ENCODE measurements at regions not wholly inside any gene's neighbourhood (a gene's known extent, or its start where the extent isn't known, plus 50 kb on each side); places are given as distances from the start of the nearest gene placed in this dataset.

DNA sequence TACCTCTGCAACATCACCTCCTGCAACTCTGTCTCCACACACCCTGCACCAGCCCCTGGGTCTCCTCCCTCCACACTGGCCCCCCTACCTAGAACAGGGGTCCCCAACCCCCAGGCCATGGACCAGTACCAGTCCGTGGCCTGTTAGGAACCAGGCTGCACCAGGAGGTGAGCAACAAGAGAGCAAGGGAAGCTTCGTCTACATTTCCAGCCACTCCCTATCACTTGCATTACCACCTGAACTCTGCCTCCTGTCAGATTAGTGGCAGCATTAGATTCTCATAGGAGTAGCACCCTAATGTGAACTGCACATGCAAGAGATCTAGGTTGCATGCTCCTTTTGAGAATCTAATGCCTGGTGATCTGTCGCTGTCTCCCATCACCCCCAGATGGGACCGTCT is 108.8 kb upstream of the WDR11 start:
- Histone ChIP-seq H3K9me3 (no peaks in the 10 kb centered on the region), H3K36me3 (no peaks in the 10 kb centered on the region), H3K27me3 (peaks cover 2% of the 10 kb centered on the region), H3K4me1 (no peaks in the 10 kb centered on the region), H3K27ac (no peak overlapping the region), H3K4me3 (no peak overlapping the region)
- 82% methylated on average over 4 of the region's 4 CpGs; no CpG with 5 or more reads in 1 of the 2 donors for WGBS, 2 donors (ENCODE audit: low coverage in 1 of 2)
- no peak for DNase-seq
- in situ Hi-C loops (cut with MboI; ENCODE audit: low pct_ligation_motif_present in 1 of 4, low pct_unique_long_range_greater_than_20kb in 1 of 4, low sequenced_read_pairs in 3 of 4) (loop anchor here in 1 of 4 donors (25.0 kb wide), 1 partner anchor 330 kb away; no protein-coding TSS in a partner anchor), intact Hi-C loops (cut with DNase I; ENCODE audit: low total_unique reads) (no loop called here)
- no peak for TF ChIP-seq EP300 (IDR thresholded peaks at IDR 0.05; ENCODE audit: low read depth)
- no peak for TF ChIP-seq POLR2AphosphoS5 (IDR thresholded peaks at IDR 0.05)

DNA sequence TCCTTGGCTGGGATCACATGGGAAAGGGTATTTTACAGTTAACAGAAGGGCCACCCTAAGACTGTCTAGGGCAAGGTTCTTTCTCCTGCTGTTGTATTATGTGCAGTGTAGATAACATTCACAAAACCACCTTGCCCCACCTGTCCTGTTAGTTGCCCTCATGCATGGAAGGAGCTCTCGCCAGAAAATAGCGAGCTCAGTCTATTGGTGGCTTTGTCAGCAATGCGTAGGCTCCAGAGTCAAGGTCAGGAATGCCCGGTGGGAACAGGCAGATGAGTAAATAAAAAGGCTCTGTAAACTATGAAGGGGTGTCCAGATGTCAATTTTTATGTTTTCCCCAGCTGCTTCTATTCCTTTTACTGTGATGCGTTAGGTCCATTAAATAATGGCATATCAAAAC is 107.1 kb upstream of the WDR11 start:
- intact Hi-C loops (cut with DNase I; ENCODE audit: low total_unique reads) (no loop called here), in situ Hi-C loops (cut with MboI; ENCODE audit: low pct_ligation_motif_present in 1 of 4, low pct_unique_long_range_greater_than_20kb in 1 of 4, low sequenced_read_pairs in 3 of 4) (loop anchor here in 1 of 4 donors (25.0 kb wide), 1 partner anchor 332 kb away; no protein-coding TSS in a partner anchor)
- H3K4me3 ChIP-seq, result no peak overlapping the region
- TF ChIP-seq, protein P1, sequence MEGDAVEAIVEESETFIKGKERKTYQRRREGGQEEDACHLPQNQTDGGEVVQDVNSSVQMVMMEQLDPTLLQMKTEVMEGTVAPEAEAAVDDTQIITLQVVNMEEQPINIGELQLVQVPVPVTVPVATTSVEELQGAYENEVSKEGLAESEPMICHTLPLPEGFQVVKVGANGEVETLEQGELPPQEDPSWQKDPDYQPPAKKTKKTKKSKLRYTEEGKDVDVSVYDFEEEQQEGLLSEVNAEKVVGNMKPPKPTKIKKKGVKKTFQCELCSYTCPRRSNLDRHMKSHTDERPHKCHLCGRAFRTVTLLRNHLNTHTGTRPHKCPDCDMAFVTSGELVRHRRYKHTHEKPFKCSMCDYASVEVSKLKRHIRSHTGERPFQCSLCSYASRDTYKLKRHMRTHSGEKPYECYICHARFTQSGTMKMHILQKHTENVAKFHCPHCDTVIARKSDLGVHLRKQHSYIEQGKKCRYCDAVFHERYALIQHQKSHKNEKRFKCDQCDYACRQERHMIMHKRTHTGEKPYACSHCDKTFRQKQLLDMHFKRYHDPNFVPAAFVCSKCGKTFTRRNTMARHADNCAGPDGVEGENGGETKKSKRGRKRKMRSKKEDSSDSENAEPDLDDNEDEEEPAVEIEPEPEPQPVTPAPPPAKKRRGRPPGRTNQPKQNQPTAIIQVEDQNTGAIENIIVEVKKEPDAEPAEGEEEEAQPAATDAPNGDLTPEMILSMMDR (IDR thresholded peaks at IDR 0.05), result no peak
- TF ChIP-seq EP300 (IDR thresholded peaks at IDR 0.05; ENCODE audit: low read depth), result no peak
- TF ChIP-seq POLR2AphosphoS5 (IDR thresholded peaks at IDR 0.05), result no peak
- no peak for TF ChIP-seq POLR2A (IDR thresholded peaks at IDR 0.05)
- peaks cover 6% of the 10 kb centered on the region for H3K27me3 ChIP-seq
- 78 to 80% methylated on average over 4 to 5 of the region's 5 CpGs for WGBS, 2 donors (ENCODE audit: low coverage in 1 of 2)
- no peak overlapping the region for H3K27ac ChIP-seq
- DNase-seq, result no peak
- H3K36me3 ChIP-seq, result no peaks in the 10 kb centered on the region
- no peaks in the 10 kb centered on the region for H3K9me3 ChIP-seq
- no peaks in the 10 kb centered on the region for H3K4me1 ChIP-seq

DNA sequence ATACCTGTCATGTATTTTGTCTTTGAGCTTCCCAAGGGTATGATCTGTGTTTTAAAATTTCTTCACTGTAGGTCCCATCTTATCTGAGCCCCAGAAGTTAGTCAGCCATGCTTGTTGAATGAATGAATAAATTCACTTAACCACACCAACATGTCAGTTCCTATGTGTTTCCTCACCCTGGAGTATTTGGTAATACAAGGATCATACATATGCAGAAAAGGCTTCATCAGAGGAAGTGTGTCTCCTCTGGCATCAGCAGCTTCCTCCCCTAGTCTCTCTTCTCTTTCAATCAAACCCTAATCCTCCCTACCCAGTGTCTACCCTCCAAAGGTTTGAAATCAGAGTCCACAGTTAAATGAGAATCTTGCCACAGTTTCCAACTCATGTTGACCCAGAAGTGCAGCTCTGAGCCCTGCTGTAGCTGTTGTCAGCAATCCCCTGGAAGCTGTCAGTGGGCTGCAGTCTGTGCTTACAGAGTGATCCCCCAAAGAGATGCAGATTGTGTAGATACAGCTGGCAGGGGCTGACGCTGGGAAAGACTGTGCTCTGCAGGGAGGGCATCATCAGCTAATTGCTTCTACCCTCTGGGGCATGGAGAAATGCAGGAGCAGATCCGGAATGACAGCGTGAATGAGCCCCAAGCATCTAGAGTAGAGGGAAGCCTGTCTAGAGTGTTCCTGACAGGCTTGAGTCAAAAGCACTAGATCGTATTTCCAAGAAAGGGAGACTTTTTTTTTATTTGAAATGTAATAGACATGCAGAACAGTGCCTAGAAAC is 105.0 kb upstream of the WDR11 start:
- Histone ChIP-seq H3K27ac (no peak overlapping the region), H3K36me3 (no peaks in the 10 kb centered on the region), H3K9me3 (no peaks in the 10 kb centered on the region), H3K4me3 (no peak overlapping the region), H3K27me3 (peaks cover 6% of the 10 kb centered on the region), H3K4me1 (no peaks in the 10 kb centered on the region)
- no peak for DNase-seq
- TF ChIP-seq, protein P1 (IDR thresholded peaks at IDR 0.05), result no peak
- no peak for TF ChIP-seq POLR2AphosphoS5 (IDR thresholded peaks at IDR 0.05)
- no peak for TF ChIP-seq EP300 (IDR thresholded peaks at IDR 0.05; ENCODE audit: low read depth)
- no peak for TF ChIP-seq POLR2A (IDR thresholded peaks at IDR 0.05)
- intact Hi-C loops (cut with DNase I; ENCODE audit: low total_unique reads), result no loop called here
- WGBS, 2 donors (ENCODE audit: low coverage in 1 of 2), result 41 to 67% methylated on average over 2 to 4 of the region's 4 CpGs
- in situ Hi-C loops (cut with MboI; ENCODE audit: low pct_ligation_motif_present in 1 of 4, low pct_unique_long_range_greater_than_20kb in 1 of 4, low sequenced_read_pairs in 3 of 4), result loop anchor here in 1 of 4 donors (25.0 kb wide), 1 partner anchor 334 kb away; no protein-coding TSS in a partner anchor

DNA sequence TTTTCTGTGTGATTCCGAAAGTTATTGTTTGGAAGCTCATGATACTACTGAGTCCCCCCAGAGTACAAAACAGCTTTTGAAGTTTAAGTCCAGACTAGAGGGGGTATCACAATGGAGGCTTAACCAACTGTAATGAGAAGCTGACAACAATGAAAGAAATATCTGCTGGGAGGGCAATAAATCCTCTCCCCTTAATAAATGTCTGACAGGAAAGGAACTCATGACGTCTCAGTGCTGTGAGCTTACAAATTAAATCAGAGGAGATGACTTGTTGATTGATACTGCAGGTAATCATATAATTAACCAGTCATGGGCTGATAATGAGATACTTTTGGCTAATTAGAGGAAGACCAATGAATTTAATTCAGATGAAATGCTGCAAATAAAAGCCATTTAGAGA is 102.6 kb upstream of the WDR11 start:
- Histone ChIP-seq H3K9me3 (no peaks in the 10 kb centered on the region), H3K27me3 (peaks cover 13% of the 10 kb centered on the region), H3K36me3 (no peaks in the 10 kb centered on the region), H3K4me3 (no peak overlapping the region), H3K4me1 (no peaks in the 10 kb centered on the region), H3K27ac (no peak overlapping the region)
- in situ Hi-C loops (cut with MboI; ENCODE audit: low pct_ligation_motif_present in 1 of 4, low pct_unique_long_range_greater_than_20kb in 1 of 4, low sequenced_read_pairs in 3 of 4) (loop anchor here in 1 of 4 donors (25.0 kb wide), 1 partner anchor 336 kb away; no protein-coding TSS in a partner anchor), intact Hi-C loops (cut with DNase I; ENCODE audit: low total_unique reads) (no loop called here)
- TF ChIP-seq POLR2A (IDR thresholded peaks at IDR 0.05) (no peak), POLR2AphosphoS5 (IDR thresholded peaks at IDR 0.05) (no peak), EP300 (IDR thresholded peaks at IDR 0.05; ENCODE audit: low read depth) (no peak)
- TF ChIP-seq, protein P1 (IDR thresholded peaks at IDR 0.05), result no peak
- no peak for DNase-seq
- 59 to 60% methylated on average over 2 of the region's 2 CpGs for WGBS, 2 donors (ENCODE audit: low coverage in 1 of 2)
